Gastrocnemius medialis (tissue), 4 donors: ENCODE measurements at regions not wholly inside any gene's neighbourhood (a gene's known extent, or its start where the extent isn't known, plus 50 kb on each side); places are given as distances from the start of the nearest gene placed in this dataset.

ENCODE experiments used
- ATAC-seq, 2 donors: fragments of 150-250 bp; one replicate each; pipeline ENCODE4 v1.9.1; 2016
- DNase-seq, 2 donors: peaks; one replicate each; pipeline ENCODE4 v3.0.0-alpha.2; 2019
- H3K27ac ChIP-seq, 4 donors: fragments of 200-600 bp; sonication (generic); 1 replicate in 1 of 4; 2 replicates in 3 of 4; pipeline ENCODE4 v1.5.1; 2016 to 2018; ENCODE audit warnings: mild to moderate bottlenecking in 2 of 4, moderate library complexity in 1 of 4
- H3K27me3 ChIP-seq, 3 donors: fragments of 200-600 bp; sonication (generic) in 2 of 3; 1 replicate in 1 of 3; 2 replicates in 2 of 3; pipeline versions ENCODE4 v1.5.1 to v1.6.0; 2016 to 2019; ENCODE audit warnings: mild to moderate bottlenecking in 1 of 3, moderate library complexity in 1 of 3
- H3K36me3 ChIP-seq, 2 donors: fragments of 200-600 bp; sonication (generic) in 1 of 2; one replicate each; pipeline ENCODE4 v1.5.1; 2017 to 2018
- H3K4me1 ChIP-seq, 2 donors: fragments of 200-600 bp; sonication (generic) in 1 of 2; one replicate each; pipeline ENCODE4 v1.5.1; 2016 to 2017; ENCODE audit warnings: mild to moderate bottlenecking in 2 of 2
- H3K4me3 ChIP-seq, 4 donors: fragments of 200-600 bp; sonication (generic) in 3 of 4; 1 replicate in 1 of 4; 2 replicates in 3 of 4; pipeline ENCODE4 v1.5.1; 2016 to 2019; ENCODE audit warnings: mild to moderate bottlenecking in 2 of 4
- H3K9me3 ChIP-seq, 3 donors: fragments of 200-600 bp; sonication (generic) in 2 of 3; 1 replicate in 1 of 3; 2 replicates in 2 of 3; pipeline ENCODE4 v1.5.1; 2016 to 2019
- CTCF ChIP-seq, 5 experiments: fragments of 450-650 bp in 3 of 5; fragments of 200-600 bp in 2 of 5; sonication (generic) in 2 of 5; IDR thresholded peaks in 4 of 5; conservative IDR thresholded peaks in 1 of 5; 1 replicate in 4 of 5; 2 replicates in 1 of 5; pipeline ENCODE4 v1.5.1; 2016 to 2019; ENCODE audit warnings: antibody characterized with exemption in 5 of 5, mild to moderate bottlenecking in 3 of 5, moderate library complexity in 3 of 5
- POLR2A ChIP-seq, 2 donors: fragments of 450-650 bp; IDR thresholded peaks; one replicate each; pipeline ENCODE4 v1.6.1; 2017; ENCODE audit warnings: antibody characterized with exemption in 2 of 2, mild to moderate bottlenecking in 2 of 2, moderate library complexity in 2 of 2
- in situ Hi-C, 4 donors: fragments of 200-750 bp; cut with MboI; loops; one replicate each; pipeline versions ENCODE4 v1.15.0 to v1.8.0; 2017; ENCODE audit warnings: low sequenced_read_pairs in 4 of 4
- intact Hi-C: fragments of 100-400 bp; cut with DNase I; formaldehyde crosslinking; loops from one replicate; pipeline ENCODE4 v1.15.1; 2023; ENCODE audit warnings: low total_unique reads

DNA sequence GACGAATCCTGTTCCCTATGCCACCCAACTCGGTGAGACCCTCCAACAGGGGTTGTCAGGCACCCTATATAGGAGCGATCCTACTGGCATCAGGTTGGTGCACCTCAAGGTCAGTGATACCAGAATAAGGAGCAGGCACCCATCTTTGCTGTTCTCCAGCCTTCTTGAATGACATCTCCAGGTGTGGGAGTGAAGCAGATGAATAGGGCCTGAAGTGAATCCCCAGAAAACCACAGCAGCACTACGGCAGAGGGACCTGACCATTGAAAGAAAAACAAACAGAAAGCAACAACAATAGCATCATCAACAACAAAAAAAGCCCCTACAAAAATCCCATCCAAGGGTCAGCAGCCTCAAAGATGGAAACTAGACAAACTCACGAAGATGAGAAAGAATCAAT, 445.2 kb upstream of the ATP2B1 start:
- H3K36me3 ChIP-seq, result no peaks in the 10 kb centered on the region
- H3K4me3 ChIP-seq, result no peak overlapping the region
- H3K4me1 ChIP-seq, result no peaks in the 10 kb centered on the region
- no peak overlapping the region for H3K27ac ChIP-seq
- ATAC-seq (no peak), DNase-seq (no peak)
- no peaks in the 10 kb centered on the region for H3K27me3 ChIP-seq
- intact Hi-C loops, result no loop called here
- in situ Hi-C loops, result no loop called here
- no peaks in the 10 kb centered on the region for H3K9me3 ChIP-seq
- TF ChIP-seq CTCF (IDR thresholded peaks at IDR 0.05 in 4 of 5, conservative IDR thresholded peaks at IDR 0.05 in 1 of 5), result no peak
- no peak for TF ChIP-seq POLR2A (IDR thresholded peaks at IDR 0.05)

DNA sequence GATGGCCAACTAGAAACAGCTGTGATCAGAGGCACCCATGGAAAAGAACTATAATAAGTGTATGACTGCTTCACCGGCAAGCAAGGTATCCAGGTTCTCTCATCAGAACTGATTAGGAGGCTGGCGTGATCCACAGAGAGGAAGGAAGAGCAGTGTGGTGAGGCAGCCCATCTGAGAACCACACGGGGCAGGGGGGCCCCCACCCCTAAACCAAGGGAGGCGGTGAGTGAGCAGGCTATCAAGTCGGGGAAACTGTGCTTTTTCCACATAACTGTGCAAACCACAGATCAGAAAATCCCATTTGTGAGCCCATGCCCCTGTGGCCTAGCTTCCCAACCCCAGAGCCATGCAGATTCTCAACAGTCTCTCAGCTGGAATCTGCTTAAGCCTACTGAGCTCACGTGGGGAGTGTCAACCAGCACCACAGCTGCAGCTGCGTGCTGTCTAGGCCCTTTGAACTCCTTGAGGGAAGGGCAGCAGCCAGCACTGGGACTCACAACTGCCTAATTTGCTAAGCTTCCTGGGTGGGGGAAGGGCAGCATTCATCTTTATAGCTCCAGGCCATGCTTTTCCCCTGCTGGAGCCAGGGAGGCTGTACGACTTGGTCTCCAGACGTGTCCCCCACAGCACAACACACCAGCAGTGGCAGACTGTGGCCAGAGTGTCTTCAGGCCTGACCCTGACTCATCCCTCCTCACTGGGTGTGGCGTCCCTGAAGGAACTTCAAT, 444.4 kb upstream of the ATP2B1 start:
- intact Hi-C loops (no loop called here), in situ Hi-C loops (no loop called here)
- no peaks in the 10 kb centered on the region for H3K27me3 ChIP-seq
- DNase-seq (no peak), ATAC-seq (no peak)
- no peaks in the 10 kb centered on the region for H3K36me3 ChIP-seq
- no peak overlapping the region for H3K4me3 ChIP-seq
- H3K27ac ChIP-seq, result no peak overlapping the region
- no peak for TF ChIP-seq POLR2A (IDR thresholded peaks at IDR 0.05)
- TF ChIP-seq CTCF (IDR thresholded peaks at IDR 0.05 in 4 of 5, conservative IDR thresholded peaks at IDR 0.05 in 1 of 5), result no peak
- no peaks in the 10 kb centered on the region for H3K9me3 ChIP-seq
- H3K4me1 ChIP-seq, result no peaks in the 10 kb centered on the region

DNA sequence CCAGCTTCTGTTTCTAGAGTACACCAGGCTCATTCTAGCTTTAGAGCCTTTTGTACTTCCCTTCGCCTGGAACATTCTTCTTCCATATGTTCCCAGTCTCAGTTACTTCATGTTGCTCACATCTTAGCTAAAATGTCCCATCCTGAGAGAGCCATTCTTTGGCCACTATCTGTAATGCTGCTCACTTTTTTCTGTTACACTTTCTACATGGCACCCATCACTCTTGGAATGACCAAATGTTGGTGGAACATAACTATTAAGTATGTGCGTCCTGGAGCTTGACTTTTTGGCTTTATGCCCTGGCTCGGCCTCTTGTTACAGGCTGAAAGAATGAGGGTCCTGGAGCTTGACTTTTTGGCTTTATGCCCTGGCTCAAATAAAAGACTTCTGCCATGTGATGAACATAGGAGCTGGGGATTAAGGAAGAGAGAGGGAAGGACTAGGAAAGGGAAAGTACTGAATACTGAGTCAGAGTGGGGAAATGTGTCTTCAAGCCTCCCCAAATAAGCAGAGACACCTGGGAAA, 442.9 kb upstream of the ATP2B1 start:
- no peak for ATAC-seq
- in situ Hi-C loops, result no loop called here
- DNase-seq, result no peak
- Histone ChIP-seq H3K9me3 (no peaks in the 10 kb centered on the region), H3K27ac (no peak overlapping the region), H3K4me1 (no peaks in the 10 kb centered on the region), H3K27me3 (no peaks in the 10 kb centered on the region), H3K36me3 (no peaks in the 10 kb centered on the region), H3K4me3 (no peak overlapping the region)
- TF ChIP-seq CTCF (IDR thresholded peaks at IDR 0.05 in 4 of 5, conservative IDR thresholded peaks at IDR 0.05 in 1 of 5) (no peak), POLR2A (IDR thresholded peaks at IDR 0.05) (no peak)
- intact Hi-C loops, result no loop called here

DNA sequence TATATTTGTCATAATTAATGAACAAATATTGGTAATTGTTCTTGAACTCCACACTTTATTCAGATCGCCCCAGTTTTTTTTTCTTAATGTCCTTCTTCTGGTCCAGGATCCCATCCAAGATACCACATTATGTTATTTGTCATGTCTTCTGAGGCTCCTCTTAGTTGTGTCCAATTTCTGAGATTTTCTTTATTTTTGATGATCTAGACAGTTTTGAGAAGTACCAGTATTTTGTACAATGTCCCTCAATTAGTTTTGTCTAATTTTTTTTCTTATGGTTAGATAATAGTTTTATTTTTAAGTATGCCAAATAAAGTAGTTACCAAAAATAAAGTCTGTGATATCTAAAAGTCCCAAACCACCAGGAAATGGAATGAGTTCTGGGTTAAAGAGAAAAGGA, 440.8 kb upstream of the ATP2B1 start:
- no peaks in the 10 kb centered on the region for H3K36me3 ChIP-seq
- H3K4me3 ChIP-seq, result no peak overlapping the region
- no peaks in the 10 kb centered on the region for H3K27me3 ChIP-seq
- DNase-seq (no peak), ATAC-seq (no peak)
- TF ChIP-seq POLR2A (IDR thresholded peaks at IDR 0.05), result no peak
- no peak for TF ChIP-seq CTCF (IDR thresholded peaks at IDR 0.05 in 4 of 5, conservative IDR thresholded peaks at IDR 0.05 in 1 of 5)
- H3K4me1 ChIP-seq, result no peaks in the 10 kb centered on the region
- no peaks in the 10 kb centered on the region for H3K9me3 ChIP-seq
- no peak overlapping the region for H3K27ac ChIP-seq
- intact Hi-C loops (no loop called here), in situ Hi-C loops (no loop called here)
